Suppressor macrophage treated with lipopolysaccharide for 1 hour (primary cell): ENCODE measurements at regions not wholly inside any gene's neighbourhood (a gene's known extent, or its start where the extent isn't known, plus 50 kb on each side); places are given as distances from the start of the nearest gene placed in this dataset.

Experiments
- DNase-seq, 3 donors: peaks; one replicate each; pipeline ENCODE4 v3.0.0-alpha.2; 2020 to 2022

DNA sequence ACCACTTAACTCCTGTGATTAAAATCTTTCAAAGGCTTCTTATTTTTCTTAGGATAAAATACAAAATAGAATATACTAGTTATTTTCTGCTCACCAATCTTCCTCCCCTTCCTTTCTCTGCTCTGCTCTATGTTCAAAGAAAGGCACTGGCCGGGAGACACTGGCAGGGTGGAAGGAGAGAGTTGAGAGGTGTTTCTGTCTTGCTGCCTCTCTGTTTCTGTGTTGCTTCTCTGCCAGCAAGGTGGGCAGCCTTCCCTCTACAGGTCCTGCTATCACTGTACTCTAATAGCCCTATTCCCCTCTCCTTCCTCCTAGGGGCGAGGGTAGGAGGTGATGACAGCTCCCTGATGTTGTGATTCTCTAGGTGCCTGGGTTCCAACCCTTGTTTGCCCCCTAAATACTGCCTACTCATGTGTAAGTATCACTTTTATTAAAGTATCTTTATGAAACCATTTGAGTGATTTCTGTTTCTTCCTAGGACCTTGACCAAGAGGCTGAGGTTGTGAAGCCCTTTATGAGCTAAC lies 515.1 kb downstream of the TLE4 start:
- no peak for DNase-seq

DNA sequence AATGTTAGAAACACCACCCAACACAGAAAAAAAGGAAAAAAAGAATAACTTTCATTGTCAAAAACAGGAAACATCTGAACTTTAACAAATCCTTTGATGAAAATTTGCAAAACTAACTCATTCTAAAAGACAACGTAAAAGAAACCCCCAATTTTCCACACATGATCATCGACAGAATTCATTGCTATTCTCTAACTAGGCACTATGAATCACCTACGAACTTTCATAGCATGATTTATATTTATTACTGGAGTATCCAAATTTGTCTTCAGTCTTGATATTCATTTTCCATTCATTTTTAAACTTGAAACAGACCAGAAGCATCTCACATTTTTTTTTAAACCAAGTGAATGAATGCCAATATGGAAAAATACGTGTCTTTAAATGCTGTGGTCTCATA lies 514.6 kb downstream of the TLE4 start:
- DNase-seq: no peak

DNA sequence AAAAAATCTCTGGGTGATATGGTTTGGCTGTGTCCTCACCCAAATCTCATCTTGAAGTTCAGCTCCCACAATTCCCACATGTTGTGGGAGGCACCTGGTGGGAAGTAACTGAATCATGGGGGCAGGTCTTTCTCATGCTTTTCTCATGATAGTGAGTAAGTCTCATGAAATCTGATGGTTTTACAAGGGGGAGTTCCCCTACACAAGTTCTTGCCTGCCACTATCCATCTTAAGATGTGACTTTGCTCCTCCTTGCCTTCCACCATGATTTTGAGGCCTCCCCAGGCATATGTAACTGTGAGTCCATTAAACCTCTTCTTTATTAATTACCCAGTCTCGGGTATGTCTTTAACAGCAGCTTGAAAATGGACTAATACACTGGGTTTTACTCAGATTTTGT lies 513.9 kb downstream of the TLE4 start:
- peak in 1 of 3 donors; percentile 3 for DNase-seq

DNA sequence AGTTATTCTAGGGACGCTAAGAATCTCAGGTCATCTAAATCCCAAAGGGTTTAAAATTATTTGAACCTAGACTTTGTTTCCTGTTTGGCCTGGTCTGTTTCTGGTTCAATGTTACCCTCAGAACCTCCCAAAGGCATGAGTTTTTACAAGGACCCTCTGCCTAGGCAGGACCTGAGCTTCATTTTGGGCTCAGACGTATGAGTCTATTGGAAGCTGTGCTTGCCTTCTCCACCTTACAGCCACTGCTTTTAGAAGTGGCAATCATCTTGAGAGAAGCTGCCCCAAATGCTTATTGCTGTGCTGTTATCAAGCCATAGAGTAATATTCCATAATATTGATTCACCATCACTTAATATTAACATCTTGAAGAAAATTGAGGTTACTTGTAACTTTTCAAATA lies 510.4 kb downstream of the TLE4 start:
- no peak for DNase-seq

DNA sequence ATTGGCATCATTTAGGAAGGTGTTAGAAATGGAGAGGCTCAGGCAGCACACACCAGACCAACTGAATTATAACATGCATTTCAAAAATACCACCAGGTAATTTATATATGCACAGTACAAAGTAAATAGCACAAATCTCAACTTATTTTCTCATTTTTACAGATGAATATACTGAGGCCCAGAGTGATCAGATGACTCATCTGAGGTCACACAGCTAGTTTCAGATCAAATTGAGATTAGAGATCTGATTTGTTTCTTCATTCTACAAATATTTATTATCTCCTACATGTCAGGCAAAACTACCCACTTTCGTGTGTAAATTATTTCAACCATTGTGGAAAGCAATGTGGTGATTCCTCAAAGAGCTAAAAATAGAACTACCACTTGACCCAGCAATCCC lies 507.1 kb downstream of the TLE4 start:
- DNase-seq: no peak

DNA sequence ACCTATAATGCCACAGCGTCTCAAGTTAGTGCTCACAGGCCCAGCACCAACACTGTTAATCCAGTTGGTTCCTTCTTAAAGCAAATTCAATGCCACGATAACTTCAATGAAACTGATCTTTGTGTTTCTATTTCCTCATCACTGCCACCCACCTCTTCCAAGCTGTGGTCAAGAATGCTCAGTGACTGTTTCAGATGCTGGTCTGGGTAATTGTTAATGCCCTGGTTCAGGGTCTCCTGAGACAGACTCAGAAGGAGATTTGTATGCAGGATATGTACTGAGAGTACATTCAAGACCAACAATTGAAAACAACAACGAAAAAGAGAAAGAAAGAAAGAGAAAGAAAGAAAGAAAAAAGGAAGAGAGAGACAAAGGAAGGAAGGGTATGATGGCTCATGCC lies 505.3 kb downstream of the TLE4 start:
- no peak for DNase-seq

DNA sequence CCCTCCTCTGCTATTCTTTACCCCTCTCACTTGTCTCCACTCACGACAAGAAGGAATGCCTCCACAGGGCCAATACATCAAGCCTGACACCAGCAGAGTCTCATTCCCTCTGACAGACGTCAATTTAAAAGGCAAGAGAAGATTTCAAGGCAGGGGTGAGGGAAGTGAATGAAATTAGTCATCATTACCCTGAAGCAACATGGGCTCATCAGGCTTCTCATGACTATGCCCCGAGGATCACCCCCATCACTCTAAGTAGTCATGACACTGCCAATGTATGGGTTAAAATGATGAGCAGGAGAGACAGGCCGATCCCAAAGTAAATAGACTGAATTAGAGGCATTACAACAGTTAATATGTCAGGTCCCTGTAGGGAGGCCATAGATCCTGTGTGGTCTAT lies 504.4 kb downstream of the TLE4 start:
- DNase-seq: no peak

DNA sequence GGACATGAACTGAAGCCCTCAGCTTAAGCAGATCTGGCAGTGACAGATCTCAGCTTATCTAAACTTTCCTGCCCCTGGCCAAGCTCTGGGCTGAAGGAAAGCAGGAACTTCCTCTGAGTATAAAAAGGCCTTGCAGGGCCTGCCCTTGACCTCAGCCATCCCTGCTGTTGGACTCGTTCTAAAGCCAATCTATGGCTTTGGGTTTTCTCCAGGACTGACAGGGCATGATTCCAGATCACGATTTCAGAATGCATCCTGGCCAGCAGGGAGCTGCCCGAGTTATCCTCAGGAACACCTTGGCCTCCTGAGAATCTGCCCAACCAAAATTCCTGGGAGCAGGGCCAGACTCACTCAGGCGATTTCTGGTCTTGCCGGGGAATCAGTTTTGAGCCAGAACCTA lies 502.7 kb downstream of the TLE4 start:
- DNase-seq: no peak

DNA sequence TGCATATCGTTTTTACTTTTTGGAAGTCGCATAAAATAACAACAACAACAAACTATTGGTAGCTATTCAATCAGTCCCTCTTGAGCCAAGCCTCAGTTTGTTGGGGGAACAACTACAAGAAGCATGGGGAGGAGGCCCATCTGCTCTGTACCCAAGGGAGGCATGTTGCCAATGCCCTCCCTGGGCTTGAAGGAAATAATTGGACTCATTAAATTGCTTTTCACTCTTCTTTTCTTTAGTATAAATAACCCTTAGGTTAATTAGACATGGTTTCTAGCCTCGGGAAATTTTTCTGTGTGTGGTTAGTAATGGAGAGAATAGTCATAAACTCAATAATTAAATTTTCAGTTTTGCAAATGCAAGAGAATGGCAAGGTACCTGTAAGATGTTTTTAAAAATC lies 500.7 kb downstream of the TLE4 start:
- no peak for DNase-seq

DNA sequence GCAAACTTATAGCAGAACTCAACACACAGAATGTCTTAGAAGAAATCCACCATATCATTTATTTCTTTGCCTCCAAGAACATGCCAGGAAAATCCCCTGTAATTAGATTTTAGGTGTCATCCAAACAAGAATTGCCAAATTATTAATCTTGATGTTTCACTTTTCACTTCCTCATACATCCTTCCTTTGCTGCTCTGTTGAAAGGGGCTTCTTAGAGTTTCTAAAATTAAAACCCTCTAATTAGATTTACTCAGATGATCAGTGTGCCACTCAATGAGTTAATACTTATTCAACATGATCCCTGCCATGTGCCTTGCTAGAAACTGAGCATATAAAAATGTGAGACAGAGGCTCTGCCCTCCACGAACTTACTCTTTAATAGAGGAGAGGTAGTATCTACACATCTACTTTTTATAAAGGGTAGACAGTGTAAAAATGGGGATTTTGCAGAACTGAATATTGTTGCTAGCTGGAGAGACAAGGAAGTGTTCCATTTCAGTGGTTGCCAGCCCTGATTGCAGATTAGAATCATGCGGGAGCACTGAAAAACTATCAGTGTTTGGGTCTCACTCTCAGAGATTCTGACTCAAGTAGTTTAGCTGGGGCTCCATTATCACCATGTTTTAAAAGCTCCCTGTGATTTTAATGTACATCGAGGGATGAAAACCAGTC lies 498.4 kb downstream of the TLE4 start:
- no peak for DNase-seq

DNA sequence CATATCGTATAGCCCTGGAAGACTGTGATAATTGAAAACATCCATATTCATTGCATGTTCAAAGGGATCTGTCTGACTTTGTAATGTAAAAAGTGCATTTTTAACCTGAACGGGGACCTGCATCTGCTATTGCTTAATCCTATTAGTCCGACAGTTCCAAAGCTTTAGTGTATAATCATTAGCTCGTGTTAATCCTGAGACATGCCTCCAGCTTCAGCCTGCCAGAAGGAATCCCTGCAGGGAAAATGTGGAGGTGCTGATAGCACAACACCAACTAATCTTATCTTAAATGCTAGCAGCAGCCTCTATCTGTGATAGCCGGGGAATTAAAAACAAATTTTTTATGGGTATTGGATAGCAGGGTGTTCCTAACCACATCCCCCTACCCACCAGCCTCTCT lies 495.2 kb downstream of the TLE4 start:
- DNase-seq: no peak

DNA sequence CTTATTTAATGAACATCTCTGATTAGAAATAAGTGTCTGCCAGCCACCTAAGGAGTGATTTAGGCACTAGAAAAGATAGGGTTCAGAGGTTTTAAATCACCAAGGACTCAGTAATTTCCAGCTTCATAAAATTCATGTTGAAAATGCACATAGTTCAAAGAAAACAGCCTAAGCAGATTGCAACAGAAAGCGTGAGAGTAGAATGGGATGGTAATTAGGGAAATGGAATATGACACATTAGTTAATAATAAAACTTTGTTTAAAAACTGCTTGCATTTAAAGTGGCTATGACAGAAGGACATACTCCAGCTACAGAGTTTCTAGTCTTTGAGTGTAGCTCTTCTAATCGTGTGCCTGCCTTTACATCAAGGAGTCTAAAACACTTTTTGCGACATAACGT lies 490.8 kb downstream of the TLE4 start:
- no peak for DNase-seq

DNA sequence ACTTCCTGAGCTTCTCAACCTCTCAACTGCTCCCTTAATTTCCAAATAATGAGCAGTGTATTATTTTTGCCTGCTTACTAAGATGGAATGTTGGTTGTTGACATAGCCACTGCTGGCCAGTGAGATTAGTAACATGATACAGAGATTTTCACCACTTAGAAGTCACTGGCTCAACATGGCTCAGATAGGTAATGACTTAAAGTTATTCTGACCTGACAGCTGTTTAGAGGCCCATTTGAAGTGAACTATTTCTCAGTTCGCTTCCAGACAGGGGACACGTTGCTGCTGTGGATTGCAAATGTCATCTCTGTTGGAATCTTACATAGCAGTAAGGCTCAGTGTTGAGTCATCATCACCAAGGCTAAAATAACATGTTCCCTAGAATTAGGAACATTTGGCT lies 490.2 kb downstream of the TLE4 start:
- no peak for DNase-seq

DNA sequence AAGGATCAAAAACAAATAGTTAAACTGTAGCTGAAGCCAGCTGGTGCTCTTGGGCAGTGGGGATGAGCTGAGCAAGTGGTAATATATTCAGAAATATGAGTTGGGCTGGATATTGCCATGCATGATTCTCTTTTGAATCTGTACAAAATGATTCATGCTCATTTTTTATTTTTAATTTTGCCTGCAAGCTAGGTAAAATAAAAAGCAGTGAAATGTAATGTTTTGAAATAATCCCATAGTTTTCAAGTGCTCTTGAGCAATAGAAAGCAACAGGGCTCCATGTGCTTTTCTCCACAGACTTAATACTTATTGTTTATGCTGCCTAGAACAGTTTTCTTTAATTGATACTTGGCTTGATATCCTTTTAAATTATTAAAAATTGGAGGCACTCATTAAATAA lies 489.3 kb downstream of the TLE4 start:
- DNase-seq: no peak

DNA sequence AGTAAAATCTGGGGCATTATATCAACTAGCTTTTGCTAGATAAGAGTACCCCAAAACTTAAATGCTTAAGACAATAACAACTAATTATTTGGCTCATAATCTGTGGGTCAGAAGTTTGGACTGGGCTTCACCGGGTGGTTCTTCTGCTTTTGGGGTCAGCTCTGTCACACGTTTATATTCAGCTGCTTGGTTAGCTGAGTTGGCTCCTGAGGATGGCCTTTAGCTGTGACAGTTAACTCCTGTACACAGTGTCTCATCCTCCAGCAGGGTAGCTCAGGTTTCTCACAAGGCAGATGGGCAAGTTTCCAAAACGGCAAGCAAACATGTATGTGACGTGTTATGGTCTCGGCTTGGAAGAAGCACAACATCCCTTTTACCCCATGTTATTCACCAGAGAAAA lies 488.2 kb downstream of the TLE4 start:
- no peak for DNase-seq

DNA sequence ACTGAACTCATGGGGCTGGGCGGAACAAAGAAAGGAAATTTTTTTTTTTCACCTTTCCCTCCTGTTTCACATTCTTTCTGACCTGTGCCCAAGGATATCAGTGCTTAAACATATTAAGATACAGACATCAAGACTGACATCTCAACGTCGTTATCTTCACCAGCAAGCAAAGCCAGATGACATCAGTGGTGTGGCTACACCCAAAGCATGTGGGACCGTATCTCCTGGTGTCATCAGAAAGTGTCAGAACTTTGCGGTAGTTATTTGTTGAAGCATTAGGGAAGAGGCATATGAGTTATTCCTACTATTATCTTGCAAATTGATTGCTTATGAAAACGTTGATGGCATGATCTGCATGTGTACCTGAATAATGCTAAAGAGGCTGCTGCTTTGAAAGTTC lies 487.4 kb downstream of the TLE4 start:
- DNase-seq: no peak

DNA sequence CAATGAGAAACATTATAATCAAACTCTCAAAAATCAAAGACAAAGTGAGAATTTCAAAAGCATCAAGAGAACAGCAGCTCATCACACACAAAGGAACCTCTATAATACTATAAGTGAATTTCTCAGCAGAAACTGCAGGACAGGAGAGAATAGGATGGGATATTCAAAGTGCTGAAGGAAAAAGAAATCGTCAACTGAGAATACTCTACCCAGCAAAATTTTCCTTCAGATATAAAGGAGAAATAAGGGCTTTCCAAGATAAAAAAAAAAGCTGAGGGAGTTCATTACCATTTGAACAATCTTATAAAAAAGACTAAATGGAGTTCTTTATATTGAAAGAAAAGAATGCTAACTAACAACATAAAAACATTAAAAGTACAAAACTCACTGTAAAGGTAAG lies 481.1 kb downstream of the TLE4 start:
- no peak for DNase-seq

DNA sequence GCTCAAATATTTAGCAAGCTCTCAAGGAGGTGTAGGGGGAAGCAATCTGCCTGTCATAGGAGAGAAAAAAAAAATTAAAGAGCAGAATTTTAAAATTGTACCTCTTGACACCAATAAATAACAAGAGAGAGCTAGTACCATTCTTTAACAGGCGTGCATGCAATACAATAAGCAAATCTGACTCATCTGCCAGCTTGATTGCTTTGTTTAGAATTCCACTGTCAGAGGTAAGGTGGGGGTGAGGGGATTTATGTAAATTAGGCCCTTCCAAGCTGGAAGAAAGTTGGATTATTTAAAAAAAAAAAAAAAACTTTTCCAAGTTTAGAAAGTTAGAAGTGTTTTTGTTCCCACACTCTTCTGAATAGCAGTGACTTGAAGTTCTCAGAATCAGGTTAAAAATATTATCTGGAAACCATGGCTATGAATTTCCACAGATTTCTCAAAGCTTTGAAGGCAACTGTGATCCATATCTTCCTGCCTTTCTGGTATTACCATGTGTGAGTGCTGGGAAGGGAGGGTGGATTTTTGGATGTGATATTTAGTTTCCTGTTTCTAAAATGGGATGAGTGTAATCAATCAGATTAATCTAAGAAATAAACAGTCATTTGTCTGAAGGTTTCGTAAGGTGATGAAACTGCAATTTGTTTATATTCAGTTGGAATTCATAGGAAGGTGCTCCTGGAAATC lies 477.5 kb downstream of the TLE4 start:
- no peak for DNase-seq

DNA sequence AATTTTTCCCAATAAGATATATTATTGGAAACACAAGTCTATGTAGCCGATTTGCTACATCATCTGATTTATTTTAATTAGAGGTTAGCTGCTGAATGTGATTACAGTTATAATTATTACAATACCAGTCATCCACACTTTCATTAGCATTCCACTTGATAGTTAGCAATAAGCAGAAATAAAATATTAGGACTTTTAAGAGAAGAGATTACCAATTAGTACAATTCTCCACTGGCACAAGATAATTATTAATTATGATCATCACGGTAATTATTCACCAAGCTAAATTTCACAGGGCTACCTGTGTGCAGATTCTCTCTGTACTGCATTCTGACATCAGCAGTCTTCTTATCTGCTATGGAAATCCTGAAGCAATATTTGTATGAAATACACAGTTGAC lies 474.7 kb downstream of the TLE4 start:
- no peak for DNase-seq

DNA sequence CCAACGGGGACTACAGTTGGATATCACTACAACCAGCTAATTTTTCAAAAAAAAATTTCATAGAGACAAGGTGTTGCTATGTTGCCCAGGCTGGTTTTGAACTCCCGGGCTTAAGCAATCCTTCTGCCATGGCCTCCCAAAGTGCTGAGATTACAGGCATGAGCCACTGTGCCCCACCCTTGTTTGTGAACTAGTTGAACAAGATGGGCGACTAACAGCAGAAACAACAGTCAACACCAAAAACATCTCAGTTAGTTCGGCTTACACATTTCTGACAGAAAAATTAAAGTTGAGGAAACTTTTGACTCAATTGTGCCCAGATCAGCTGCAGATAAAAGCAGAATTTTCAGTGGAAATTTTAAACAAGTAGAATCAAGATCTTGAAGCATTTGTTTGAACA lies 470.1 kb downstream of the TLE4 start:
- no peak for DNase-seq

DNA sequence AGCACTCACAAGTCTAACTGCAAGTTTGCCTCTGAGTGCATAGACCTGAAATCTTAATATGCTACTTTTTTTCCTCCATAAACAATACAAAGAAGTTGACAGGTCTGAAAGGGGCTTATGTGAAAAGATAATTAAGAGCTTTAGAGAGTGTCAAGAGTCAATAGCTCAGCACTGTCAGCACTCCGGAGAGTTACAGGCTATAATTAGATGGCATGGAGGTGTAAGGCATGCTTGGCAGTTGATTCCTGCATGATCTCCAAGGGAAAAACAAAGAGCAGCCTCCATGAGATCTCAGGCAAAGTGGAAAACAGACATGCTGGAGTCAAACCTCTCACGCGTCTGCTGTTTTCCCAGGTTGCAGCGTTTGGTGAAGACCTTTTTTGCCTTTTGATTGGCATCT lies 468.7 kb downstream of the TLE4 start:
- no peak for DNase-seq

DNA sequence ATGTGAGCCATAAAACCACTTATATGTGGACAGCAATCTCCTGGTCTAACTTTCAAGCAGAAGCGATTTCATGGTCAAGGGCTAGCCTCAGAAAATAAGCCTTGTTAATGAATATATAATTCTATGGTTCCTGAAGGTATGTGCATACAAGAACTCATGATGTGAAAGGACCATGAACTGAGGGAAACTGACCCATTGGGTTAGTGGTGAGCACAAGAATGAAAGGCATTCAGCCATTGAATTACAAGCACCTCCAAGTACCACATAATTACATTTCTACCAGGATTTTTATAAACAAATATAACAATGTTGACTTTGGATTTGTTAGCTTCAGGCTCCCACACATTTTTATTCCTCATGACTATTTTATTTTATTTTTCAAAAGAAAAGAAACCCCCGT lies 459.0 kb downstream of the TLE4 start:
- no peak for DNase-seq

DNA sequence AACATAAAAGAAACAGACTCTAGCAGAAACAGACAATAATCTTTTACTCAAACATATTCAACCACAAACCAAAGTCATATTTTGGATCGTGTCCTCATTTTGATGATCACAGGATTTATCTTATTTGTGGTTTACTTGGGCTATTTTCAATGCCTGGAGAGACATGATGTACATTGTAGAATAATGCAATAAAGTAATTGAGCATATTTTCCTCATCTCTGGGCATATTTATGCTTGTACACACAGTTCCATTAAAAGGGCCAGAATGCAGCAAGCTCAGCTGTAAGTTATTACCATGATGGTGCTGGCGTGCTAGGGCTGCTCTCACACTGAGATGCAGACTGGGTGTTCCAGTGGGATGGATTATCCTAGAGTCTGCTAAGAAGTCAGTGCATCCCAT lies 456.7 kb downstream of the TLE4 start:
- no peak for DNase-seq

DNA sequence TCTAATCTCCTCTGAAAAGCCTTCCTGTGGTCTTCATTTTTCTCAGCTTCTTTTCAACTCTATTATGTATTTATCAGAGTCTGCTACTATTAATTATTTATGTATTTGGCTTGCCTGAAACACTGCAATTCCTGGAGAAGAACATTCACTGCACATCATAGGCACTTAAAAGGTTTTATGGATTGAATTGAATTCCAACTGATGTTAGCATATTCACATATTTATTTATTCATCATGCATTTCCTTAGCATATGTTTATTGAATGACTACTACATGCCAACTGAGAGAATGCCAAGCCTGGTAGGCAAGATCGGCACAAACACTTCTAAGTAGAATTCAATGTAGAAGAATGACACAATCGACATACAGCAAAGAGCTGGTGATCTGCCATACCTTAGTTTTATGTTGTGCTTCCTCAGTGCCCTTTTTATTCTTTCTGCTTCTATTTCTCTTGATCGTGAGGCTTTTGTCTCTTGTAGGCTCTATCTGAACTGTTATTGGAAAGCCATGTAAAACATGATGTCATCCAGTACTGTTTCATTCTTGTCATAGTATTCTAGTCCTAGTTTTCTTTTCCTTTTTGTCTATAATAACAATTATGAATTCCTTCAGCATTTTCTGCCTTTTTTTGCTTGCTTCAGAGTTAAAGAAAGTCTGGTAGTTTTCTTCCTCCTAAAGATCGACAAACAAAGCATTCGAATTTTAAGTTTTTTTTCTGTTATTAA lies 454.2 kb downstream of the TLE4 start:
- DNase-seq: no peak
